Fibroblast of the aortic adventitia (primary cell): ENCODE measurements at regions not wholly inside any gene's neighbourhood (a gene's known extent, or its start where the extent isn't known, plus 50 kb on each side); places are given as distances from the start of the nearest gene placed in this dataset.

Experiments used
- DNase-seq: peaks from one replicate; pipeline ENCODE4 v3.0.0-alpha.2; 2010; ENCODE audit warnings: low read depth
- H3K4me3 ChIP-seq: 2 replicates; pipeline ENCODE4 v1.5.1; 2011; ENCODE audit warnings: low read depth, mild to moderate bottlenecking, control low read depth, low read length, moderate library complexity
- TF ChIP-seq, protein P1 (sequence below): IDR thresholded peaks from 2 replicates; pipeline ENCODE4 v1.5.1; 2011; ENCODE audit warnings: mild to moderate bottlenecking, low read length, control low read depth, inconsistent platforms; ENCODE audit not compliant: insufficient read depth

DNA sequence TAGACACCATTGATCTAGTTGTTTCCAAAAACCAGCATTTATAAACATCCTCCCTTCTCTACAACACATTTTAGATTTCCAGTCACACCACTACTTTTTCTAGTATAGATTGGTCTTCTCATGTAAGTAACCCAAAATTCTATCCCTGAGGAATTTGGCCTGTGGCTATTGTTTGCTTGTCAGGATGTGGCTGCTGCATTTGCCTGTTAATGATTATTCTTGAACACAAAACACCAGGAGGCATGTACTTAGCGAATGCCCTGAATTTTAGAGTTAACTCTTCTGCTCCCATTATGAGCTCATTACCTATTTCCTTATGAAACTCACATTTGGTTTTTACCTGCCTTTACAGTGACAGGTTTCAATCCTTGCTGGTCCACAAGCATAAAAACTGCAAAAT, 102.0 kb upstream of the FSTL5 start:
- H3K4me3 ChIP-seq: no peak overlapping the region
- TF ChIP-seq, protein P1, sequence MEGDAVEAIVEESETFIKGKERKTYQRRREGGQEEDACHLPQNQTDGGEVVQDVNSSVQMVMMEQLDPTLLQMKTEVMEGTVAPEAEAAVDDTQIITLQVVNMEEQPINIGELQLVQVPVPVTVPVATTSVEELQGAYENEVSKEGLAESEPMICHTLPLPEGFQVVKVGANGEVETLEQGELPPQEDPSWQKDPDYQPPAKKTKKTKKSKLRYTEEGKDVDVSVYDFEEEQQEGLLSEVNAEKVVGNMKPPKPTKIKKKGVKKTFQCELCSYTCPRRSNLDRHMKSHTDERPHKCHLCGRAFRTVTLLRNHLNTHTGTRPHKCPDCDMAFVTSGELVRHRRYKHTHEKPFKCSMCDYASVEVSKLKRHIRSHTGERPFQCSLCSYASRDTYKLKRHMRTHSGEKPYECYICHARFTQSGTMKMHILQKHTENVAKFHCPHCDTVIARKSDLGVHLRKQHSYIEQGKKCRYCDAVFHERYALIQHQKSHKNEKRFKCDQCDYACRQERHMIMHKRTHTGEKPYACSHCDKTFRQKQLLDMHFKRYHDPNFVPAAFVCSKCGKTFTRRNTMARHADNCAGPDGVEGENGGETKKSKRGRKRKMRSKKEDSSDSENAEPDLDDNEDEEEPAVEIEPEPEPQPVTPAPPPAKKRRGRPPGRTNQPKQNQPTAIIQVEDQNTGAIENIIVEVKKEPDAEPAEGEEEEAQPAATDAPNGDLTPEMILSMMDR: no peak
- DNase-seq: no peak

DNA sequence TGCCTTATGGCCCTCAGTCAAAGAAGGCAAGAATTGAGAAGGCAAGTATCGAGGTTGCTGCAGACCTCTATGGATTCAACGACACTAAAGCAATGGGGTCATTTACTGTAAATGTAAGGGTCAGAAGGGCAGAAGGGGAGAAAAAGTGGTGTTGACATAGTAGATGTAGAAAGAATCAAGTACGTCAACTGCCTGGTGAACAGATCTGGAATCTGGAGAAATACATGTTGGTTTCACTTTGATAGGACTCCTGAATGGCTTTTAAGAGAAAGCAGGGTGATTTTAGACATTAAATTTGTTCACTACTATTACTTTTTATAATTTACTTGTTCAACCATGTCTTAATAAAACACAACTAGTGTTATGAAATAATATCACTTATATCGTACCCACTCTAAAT, 81.3 kb upstream of the FSTL5 start:
- TF ChIP-seq, protein P1: no peak
- H3K4me3 ChIP-seq: no peak overlapping the region
- no peak for DNase-seq

DNA sequence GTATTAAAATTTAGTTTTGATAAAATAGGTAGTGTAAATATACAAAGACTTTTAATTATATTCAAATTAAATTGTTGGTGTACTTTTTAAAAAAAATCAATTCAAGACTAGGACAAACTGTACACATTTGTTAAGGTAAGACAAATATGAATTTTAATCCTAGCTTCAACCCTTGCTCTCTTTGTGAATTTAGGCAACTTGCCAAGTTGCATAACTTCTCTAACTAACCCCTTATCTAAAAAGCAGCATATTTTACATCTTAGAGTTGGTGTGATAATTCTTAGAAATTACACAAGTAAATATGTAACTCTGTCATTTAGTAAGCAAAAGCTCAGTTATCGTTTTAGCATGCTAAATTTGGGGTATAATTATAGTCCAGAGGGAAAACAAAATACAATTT, 78.1 kb upstream of the FSTL5 start:
- TF ChIP-seq, protein P1: no peak
- DNase-seq: no peak

DNA sequence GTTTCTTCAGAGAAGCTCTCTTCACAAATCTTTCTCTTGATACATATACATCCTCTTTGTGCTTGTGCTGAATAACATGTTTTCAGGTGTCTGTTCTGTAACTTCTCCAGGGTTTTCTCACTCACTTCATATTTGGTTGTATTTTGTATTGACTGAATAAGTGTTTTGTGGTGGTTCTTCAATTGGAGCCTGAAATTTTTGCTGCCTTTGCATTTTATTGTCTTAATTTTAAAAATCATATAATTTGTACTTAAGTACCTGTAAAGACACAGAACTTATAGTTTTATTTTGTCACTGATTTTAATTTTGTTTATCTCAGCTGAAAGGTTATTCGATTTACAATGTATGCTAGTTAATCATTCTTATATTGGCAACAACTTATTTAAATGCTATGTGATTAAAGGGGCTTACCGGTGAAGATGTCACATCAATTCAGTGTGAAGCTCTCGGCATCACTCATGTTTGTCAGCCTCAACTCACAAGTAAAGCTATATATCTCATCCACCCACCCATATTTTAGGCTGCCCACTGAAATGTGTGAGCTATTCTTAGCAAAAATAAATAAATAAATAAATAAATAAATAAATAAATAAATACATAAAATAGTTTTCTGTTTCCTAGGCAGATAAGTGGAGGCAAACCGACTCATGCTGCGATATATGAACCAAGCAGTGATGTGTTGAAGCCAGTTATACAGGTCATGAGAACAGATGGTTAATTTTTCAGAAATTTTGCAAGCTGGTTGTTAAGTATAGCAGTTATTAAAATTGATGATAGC, 76.4 kb upstream of the FSTL5 start:
- no peak for DNase-seq
- no peak overlapping the region for H3K4me3 ChIP-seq
- TF ChIP-seq, protein P1: no peak

More for the DNA sequence above, 78.1 kb upstream of the FSTL5 start:
- H3K4me3 ChIP-seq: no peak overlapping the region

DNA sequence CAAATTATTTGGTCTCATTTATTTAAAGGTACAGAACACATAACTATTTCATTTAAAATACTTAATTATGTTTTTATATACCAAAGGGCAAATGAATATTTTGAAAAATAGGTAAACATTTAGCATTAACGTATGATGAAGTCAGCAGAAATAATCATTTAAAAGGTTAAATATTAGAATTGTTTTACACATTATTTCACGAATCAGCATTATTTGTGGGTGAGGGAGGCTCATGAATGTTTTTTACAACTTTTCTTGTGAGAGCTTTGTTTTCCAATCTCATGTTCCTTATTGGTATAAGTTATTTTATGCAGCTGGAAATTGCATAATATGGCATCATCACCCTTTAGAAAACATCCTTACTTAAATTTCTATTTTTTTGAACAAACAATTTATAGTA, 73.9 kb upstream of the FSTL5 start:
- no peak overlapping the region for H3K4me3 ChIP-seq
- no peak for DNase-seq
- TF ChIP-seq, protein P1: no peak

GRCh38 chr4:162234595-162234994, 70.8 kb upstream of the FSTL5 start:
- no peak for DNase-seq
- TF ChIP-seq, protein P1: no peak

DNA sequence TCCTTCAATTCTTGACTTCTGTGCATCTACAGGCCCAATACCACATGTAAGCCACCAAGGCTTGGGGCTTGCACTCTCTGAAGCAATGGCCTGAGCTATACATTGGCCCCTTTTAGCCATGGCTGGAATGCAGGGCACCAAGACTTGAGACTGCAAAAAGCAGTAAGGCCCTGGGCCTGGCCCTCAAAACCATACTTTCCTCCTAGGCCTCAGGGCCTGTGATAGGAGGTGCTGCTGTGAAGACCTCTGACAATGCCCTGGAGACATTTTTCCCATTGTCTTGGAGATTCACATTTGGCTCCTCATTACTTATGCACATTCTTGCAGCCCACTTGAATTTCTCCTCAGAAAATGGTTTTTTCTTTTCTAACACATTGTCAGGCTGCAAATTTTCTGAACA, 68.5 kb upstream of the FSTL5 start:
- no peak overlapping the region for H3K4me3 ChIP-seq
- TF ChIP-seq, protein P1: no peak
- DNase-seq: no peak

More at GRCh38 chr4:162234595-162234994, 70.8 kb upstream of the FSTL5 start:
- H3K4me3 ChIP-seq: no peak overlapping the region
